Peyer's patch (tissue), 4 donors: ENCODE measurements at regions not wholly inside any gene's neighbourhood (a gene's known extent, or its start where the extent isn't known, plus 50 kb on each side); places are given as distances from the start of the nearest gene placed in this dataset.

Experiments used
- POLR2A ChIP-seq, 2 donors: fragments of 450-650 bp; IDR thresholded peaks; one replicate each; pipeline ENCODE4 v1.5.1; 2017; ENCODE audit warnings: antibody characterized with exemption in 2 of 2, mild to moderate bottlenecking in 2 of 2, moderate library complexity in 2 of 2
- TF ChIP-seq, protein P1 (sequence below), 6 experiments: fragments of 450-650 bp in 4 of 6; fragments of 200-600 bp in 2 of 6; sonication (generic) in 1 of 6; IDR thresholded peaks; one replicate each; pipeline ENCODE4 v1.5.1; 2017 to 2019; ENCODE audit warnings: antibody characterized with exemption in 6 of 6, mild to moderate bottlenecking in 3 of 6, moderate library complexity in 1 of 6

DNA sequence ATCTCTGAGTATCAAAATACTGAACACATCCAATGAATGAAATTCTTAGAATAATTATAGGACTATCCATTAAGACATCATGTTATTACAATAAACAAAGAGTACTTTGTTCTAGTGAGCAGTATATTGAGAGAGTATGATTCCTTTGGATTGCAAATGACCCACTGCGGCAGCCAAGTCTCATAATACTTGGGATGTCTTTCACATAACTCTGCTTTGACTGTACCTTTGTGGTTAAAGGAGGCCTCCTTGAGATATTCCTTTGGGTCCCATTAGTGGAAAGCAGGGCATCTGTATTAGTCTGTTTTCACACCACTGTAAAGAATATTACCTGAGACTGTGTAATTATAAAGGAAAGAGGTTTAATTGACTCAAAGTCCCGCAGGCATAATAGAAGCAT, 593.8 kb downstream of the TRHDE start:
- TF ChIP-seq, protein P1, sequence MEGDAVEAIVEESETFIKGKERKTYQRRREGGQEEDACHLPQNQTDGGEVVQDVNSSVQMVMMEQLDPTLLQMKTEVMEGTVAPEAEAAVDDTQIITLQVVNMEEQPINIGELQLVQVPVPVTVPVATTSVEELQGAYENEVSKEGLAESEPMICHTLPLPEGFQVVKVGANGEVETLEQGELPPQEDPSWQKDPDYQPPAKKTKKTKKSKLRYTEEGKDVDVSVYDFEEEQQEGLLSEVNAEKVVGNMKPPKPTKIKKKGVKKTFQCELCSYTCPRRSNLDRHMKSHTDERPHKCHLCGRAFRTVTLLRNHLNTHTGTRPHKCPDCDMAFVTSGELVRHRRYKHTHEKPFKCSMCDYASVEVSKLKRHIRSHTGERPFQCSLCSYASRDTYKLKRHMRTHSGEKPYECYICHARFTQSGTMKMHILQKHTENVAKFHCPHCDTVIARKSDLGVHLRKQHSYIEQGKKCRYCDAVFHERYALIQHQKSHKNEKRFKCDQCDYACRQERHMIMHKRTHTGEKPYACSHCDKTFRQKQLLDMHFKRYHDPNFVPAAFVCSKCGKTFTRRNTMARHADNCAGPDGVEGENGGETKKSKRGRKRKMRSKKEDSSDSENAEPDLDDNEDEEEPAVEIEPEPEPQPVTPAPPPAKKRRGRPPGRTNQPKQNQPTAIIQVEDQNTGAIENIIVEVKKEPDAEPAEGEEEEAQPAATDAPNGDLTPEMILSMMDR (IDR thresholded peaks at IDR 0.05) = no peak
- no peak for TF ChIP-seq POLR2A (IDR thresholded peaks at IDR 0.05)
